Spleen (tissue), 7 donors: ENCODE measurements at regions not wholly inside any gene's neighbourhood (a gene's known extent, or its start where the extent isn't known, plus 50 kb on each side); places are given as distances from the start of the nearest gene placed in this dataset.

Source experiments
- CTCF ChIP-seq, 11 experiments: fragments of 200-600 bp in 7 of 11; fragments of 450-650 bp in 4 of 11; sonication (generic) in 4 of 11; IDR thresholded peaks in 8 of 11; conservative IDR thresholded peaks in 3 of 11; 1 replicate in 7 of 11; 2 replicates in 4 of 11; pipeline versions ENCODE4 v1.4.0 to v1.8.0; 2016 to 2021; ENCODE audit warnings: antibody characterized with exemption in 11 of 11, inconsistent platforms in 4 of 11, mild to moderate bottlenecking in 1 of 11
- POLR2A ChIP-seq, 3 donors: fragments of 450-650 bp; IDR thresholded peaks; one replicate each; pipeline ENCODE4 v1.5.1; 2017; ENCODE audit warnings: antibody characterized with exemption in 3 of 3, mild to moderate bottlenecking in 1 of 3
- POLR2AphosphoS5 ChIP-seq, 3 donors: sonication (generic); formaldehyde crosslinking; IDR thresholded peaks; one replicate each; pipeline ENCODE4 v1.5.1; 2017; ENCODE audit warnings: antibody characterized with exemption in 3 of 3
- donor health status: DM: no; HTN: no; CAD: no; lungs with moderate emphysema.
- donor health status: DM: no; HTN: no; CAD: no.
- donor health status: DM: no; HTN: no; CAD: no.

GRCh38 chr4:175246941-175247340, 328.8 kb downstream of the ADAM29 start:
- TF ChIP-seq CTCF (IDR thresholded peaks at IDR 0.05 in 8 of 11, conservative IDR thresholded peaks at IDR 0.05 in 3 of 11): no peak
- TF ChIP-seq POLR2A (IDR thresholded peaks at IDR 0.05): no peak
- TF ChIP-seq POLR2AphosphoS5 (IDR thresholded peaks at IDR 0.05): no peak
